Ovary (tissue), 3 donors: ENCODE measurements at regions not wholly inside any gene's neighbourhood (a gene's known extent, or its start where the extent isn't known, plus 50 kb on each side); places are given as distances from the start of the nearest gene placed in this dataset.

Source experiments
- CTCF ChIP-seq, 3 donors: fragments of 450-650 bp in 2 of 3; fragments of 200-600 bp in 1 of 3; IDR thresholded peaks; one replicate each; pipeline versions ENCODE4 v1.5.1 to v1.8.0; 2016 to 2022; ENCODE audit warnings: antibody characterized with exemption in 3 of 3, mild to moderate bottlenecking in 1 of 3
- EP300 ChIP-seq: sonication (generic); formaldehyde crosslinking; IDR thresholded peaks from one replicate; pipeline ENCODE4 v1.6.1; 2017; ENCODE audit warnings: antibody characterized with exemption
- donor health status: DM: no; HTN: no; CAD: no.

GRCh38 chr10:42977032-42977416 lies 99.8 kb upstream of the RET start:
- TF ChIP-seq EP300 (no peak), CTCF (IDR thresholded peaks at IDR 0.05) (no peak)
